Endothelial cell of umbilical vein (primary cell): ENCODE measurements at regions not wholly inside any gene's neighbourhood (a gene's known extent, or its start where the extent isn't known, plus 50 kb on each side); places are given as distances from the start of the nearest gene placed in this dataset.

Experiments
- EZH2 ChIP-seq: IDR thresholded peaks from 2 replicates; pipeline ENCODE4 v1.6.1; 2012; ENCODE audit warnings: borderline replicate concordance, low read depth, mild to moderate bottlenecking, moderate library complexity, low read length, inconsistent platforms; ENCODE audit not compliant: severe bottlenecking
- MYC ChIP-seq: IDR thresholded peaks from one replicate; pipeline ENCODE4 v1.6.1; 2011; ENCODE audit warnings: mild to moderate bottlenecking, low read depth, low read length
- POLR2A ChIP-seq: IDR thresholded peaks from 2 replicates; pipeline ENCODE4 v1.6.1; 2012; ENCODE audit warnings: low read depth, mild to moderate bottlenecking, control low read depth, low read length
- POLR2AphosphoS5 ChIP-seq: IDR thresholded peaks from 2 replicates; pipeline ENCODE4 v1.6.1; 2012; ENCODE audit warnings: low read depth, mild to moderate bottlenecking, control low read depth, low read length, moderate library complexity; ENCODE audit not compliant: insufficient read depth
- TF ChIP-seq, protein P1 (sequence below), 2 donors: IDR thresholded peaks; 1 replicate in 1 of 2; 2 replicates in 1 of 2; pipeline ENCODE4 v1.5.1; 2011; ENCODE audit warnings: low read length in 2 of 2, mild to moderate bottlenecking in 2 of 2, moderate library complexity in 2 of 2, control low read depth in 1 of 2, inconsistent platforms in 1 of 2, low read depth in 1 of 2; ENCODE audit not compliant: insufficient read depth in 1 of 2; ENCODE audit errors: extremely low read depth in 1 of 2

- TF ChIP-seq, protein P1, sequence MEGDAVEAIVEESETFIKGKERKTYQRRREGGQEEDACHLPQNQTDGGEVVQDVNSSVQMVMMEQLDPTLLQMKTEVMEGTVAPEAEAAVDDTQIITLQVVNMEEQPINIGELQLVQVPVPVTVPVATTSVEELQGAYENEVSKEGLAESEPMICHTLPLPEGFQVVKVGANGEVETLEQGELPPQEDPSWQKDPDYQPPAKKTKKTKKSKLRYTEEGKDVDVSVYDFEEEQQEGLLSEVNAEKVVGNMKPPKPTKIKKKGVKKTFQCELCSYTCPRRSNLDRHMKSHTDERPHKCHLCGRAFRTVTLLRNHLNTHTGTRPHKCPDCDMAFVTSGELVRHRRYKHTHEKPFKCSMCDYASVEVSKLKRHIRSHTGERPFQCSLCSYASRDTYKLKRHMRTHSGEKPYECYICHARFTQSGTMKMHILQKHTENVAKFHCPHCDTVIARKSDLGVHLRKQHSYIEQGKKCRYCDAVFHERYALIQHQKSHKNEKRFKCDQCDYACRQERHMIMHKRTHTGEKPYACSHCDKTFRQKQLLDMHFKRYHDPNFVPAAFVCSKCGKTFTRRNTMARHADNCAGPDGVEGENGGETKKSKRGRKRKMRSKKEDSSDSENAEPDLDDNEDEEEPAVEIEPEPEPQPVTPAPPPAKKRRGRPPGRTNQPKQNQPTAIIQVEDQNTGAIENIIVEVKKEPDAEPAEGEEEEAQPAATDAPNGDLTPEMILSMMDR (IDR thresholded peaks at IDR 0.05; ENCODE audit: extremely low read depth in 1 of 2, insufficient read depth in 1 of 2, low read depth in 1 of 2, low read length in 2 of 2), result no peak
- TF ChIP-seq POLR2A (no peak), POLR2AphosphoS5 (no peak), EZH2 (no peak), MYC (no peak)
These were observed 343.8 kb upstream of the EPHA4 start for GRCh38 chr2:221915926-221916325.
